HG02943 (cell line): ENCODE measurements at regions not wholly inside any gene's neighbourhood (a gene's known extent, or its start where the extent isn't known, plus 50 kb on each side); places are given as distances from the start of the nearest gene placed in this dataset.
"Not testable (repeated sequence)": the region's sequence is repeated elsewhere in the genome, so short reads cannot be mapped to it uniquely, and the experiment has no call there.

Experiments used
- ATAC-seq: cut with Tn5 transposase; IDR thresholded peaks from one replicate; pipeline ENCODE4 v1.9.1; 2021; ENCODE audit warnings: mild to moderate bottlenecking, low read depth, moderate library complexity; ENCODE audit not compliant: unreplicated experiment

GRCh38 chr2:56933976-56934375 is 750.2 kb downstream of the CCDC85A start:
- ATAC-seq = no peak

DNA sequence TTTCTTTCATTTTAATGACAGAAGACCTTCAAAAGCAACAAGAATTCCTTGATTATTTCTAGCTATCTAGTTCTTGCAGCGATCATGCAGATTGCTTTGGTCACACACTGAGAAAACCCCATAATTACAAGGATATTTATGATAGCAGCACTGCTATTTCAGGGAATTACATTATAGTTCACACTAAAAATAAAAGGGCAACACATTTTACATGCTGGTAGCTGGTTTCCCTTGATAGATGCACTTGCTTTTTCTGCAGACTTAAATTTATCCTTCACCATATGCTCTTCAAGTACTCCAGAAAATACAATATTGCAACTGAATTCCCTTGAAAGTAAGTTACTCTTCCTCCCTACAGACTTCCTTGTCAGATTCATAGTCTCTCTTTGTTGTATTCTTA is 751.1 kb downstream of the CCDC85A start:
- ATAC-seq = no peak

- ATAC-seq = no peak
These were observed 756.3 kb downstream of the CCDC85A start for GRCh38 chr2:56940054-56940453.

DNA sequence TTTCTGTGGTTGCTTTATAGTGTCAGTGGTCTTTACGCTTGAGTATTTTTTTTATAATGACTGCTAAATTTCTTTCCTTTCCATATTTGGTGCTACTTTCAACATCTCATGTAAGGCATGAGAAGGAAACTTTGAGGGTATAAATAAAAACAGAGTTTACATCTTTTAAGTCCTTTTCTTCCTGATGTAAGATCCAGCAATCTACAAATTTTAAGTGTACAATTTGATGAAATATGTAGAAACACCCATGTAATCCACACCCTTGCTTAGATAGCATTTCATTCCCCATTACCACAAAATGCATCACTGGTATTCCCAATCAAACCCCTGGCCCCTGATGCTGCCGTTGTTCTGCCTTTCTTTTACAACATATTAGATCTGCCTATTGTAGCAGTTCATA is 769.1 kb downstream of the CCDC85A start:
- no peak for ATAC-seq

GRCh38 chr2:56960581-56960980 is 776.8 kb downstream of the CCDC85A start:
- ATAC-seq = no peak

DNA sequence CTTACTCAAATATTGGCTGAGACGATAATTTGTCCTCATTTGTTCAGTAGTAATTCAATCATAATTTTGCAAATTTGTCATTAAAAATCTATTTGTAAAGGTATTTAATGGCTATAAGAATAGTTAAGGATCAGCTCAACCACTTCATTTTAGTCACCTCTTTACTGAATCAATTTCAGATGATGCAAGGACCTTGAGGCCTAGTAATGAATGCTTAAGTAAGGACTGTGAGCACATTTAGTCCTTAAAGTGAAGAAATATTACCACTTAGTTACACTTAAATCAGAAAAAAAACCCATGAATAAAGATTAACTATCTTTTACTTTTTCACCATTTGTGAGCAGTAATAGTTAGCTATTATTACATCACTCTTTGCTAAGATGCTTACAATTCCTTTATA is 778.9 kb downstream of the CCDC85A start:
- no peak for ATAC-seq

GRCh38 chr2:56969513-56969912 is 785.7 kb downstream of the CCDC85A start:
- no peak for ATAC-seq

DNA sequence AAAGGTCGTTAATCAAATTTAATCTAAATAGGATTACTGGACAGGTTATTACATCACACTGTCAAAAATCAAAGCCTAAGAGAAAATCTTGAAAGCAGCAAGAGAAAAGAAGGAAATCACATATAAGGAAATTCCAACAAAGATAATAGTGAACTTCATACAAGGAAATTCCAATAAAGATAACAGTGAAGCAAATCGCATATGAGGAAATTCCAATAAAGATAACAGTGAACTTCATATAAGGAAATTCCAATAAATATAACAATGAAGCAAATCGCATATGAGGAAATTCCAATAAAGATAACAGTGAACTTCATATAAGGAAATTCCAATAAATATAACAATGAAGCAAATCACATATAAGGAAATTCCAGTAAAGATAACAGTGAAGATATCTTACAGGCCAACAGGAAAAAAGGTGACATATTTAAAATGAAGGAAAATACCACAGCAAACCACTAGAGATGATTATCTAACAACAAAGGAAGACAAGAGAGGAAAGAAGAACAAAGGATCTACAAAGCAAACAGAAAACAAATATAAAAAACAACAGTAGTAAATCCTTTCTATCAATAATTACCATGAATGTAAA is 787.7 kb downstream of the CCDC85A start:
- ATAC-seq = no peak

- ATAC-seq = no peak
These were observed 797.8 kb downstream of the CCDC85A start for GRCh38 chr2:56981554-56981953.

GRCh38 chr2:56985609-56986008 is 801.8 kb downstream of the CCDC85A start:
- ATAC-seq = no peak

GRCh38 chr2:57022496-57022895 is 838.7 kb downstream of the CCDC85A start:
- no peak for ATAC-seq

- ATAC-seq = no peak
These were observed 861.3 kb downstream of the CCDC85A start for GRCh38 chr2:57044931-57045635.

DNA sequence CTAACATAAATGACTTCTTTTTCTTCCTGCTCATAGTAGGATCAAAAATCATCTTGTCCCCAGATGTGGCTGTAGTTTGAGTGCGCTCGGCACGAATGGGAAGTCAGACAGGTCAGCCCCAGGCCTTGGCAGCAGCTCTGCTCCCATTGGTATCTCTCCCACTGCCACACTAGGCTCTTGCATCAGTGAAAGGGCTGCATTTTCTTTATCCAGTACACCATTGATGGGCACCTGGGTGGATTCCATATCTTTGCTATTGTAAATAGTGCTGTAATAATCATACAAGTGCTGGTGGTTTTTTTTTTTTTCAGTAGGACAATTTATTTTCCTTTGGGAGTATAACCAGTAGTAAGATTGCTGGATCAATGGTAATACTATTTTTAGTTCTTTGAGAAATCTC is 865.5 kb downstream of the CCDC85A start:
- no peak for ATAC-seq

DNA sequence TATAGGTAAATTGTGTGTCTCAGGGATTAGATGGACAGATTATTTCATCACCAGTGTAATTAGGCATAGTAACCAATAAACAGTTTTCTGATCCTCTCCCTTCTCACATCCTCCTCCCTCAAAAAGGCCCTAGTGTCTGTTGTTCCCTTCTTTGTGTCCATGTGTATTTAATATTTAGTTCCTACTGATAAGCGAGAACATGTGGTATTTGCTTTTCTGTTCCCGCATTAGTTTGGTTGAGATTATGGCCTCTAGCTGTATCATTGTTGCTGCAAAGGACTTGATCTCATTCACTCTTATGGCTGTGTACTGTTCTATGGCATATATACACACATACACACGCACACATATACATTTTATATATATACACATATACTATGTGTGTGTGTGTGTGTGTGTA is 866.2 kb downstream of the CCDC85A start:
- ATAC-seq = no peak

DNA sequence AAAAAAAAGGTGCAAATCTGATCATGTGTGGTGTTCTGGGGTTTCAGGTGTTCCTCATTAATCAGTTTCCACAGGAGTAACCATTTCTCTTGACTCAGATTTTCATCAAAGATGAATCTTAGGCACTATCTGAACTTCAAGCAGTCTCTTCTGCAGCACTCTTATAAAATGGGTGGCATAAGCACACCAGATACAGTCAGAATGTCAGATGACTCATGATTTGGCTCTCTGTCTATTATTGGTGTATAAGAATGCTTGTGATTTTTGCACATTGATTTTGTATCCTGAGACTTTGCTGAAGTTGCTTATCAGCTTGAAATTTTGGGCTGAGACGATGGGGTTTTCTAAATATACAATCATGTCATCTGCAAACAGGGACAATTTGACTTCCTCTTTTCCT is 882.5 kb downstream of the CCDC85A start:
- not testable (repeated sequence) for ATAC-seq

- no peak for ATAC-seq
These were observed 891.4 kb downstream of the CCDC85A start for GRCh38 chr2:57075226-57075625.

DNA sequence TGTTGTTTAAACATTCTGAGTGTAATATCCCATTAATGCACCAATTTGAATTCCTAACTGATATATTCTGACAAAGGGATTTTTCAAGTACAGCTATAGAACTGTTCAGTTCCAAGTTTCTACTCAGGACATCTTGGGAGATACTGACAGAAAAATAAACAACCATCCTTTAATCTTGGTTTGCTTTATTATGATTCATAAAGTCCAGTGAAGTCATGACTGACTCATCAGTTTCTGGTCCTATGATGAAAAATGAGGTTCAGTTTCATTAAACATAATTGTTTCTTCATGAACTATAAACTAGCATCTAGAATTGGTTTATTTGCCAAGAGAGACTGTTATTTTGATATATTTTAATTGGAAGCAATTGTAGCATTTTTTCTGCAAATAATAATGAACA is 896.2 kb downstream of the CCDC85A start:
- no peak for ATAC-seq

- no peak for ATAC-seq
These were observed 901.0 kb downstream of the CCDC85A start for GRCh38 chr2:57084697-57085281.

GRCh38 chr2:57093020-57093419 is 909.2 kb downstream of the CCDC85A start:
- no peak for ATAC-seq

DNA sequence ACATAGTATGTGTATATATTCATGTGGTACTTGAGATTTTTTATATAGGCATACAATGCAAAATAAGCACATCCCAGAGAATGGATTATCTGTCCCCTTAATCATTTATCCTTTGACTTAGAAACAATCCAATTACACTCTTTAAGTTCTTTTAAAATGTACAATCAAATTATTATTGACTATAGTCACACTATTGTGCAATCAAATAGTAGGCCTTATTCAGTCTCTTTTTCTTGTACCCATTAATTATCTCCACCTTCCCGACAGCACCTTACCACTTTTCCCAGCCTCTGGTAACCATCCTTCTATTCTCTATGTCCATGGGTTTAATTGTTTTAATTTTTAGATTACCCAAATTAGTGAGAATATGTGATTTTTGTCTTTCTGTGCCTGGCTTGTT is 914.1 kb downstream of the CCDC85A start:
- ATAC-seq = no peak

GRCh38 chr2:57100436-57100835 is 916.6 kb downstream of the CCDC85A start:
- no peak for ATAC-seq

GRCh38 chr2:57105694-57106093 is 921.9 kb downstream of the CCDC85A start:
- no peak for ATAC-seq
